ENCODE measurements at regions not wholly inside any gene's neighbourhood (a gene's known extent, or its start where the extent isn't known, plus 50 kb on each side); places are given as distances from the start of the nearest gene placed in this dataset.

GRCh38 chr6:101102702-101103101 is 221.6 kb upstream of the ASCC3 start:
- TF ChIP-seq EZH2 (IDR thresholded peaks at IDR 0.05; ENCODE audit: insufficient read depth, poor library complexity, severe bottlenecking): no peak
- no peak for TF ChIP-seq EZH2phosphoT487 (IDR thresholded peaks at IDR 0.05; ENCODE audit: insufficient read depth, low read depth)

Measured in GM23248 (cell line).